ENCODE measurements at regions not wholly inside any gene's neighbourhood (a gene's known extent, or its start where the extent isn't known, plus 50 kb on each side); places are given as distances from the start of the nearest gene placed in this dataset.

- TF ChIP-seq POLR2A (IDR thresholded peaks at IDR 0.05; ENCODE audit: low read depth, low read length) = no peak
- no peak for DNase-seq (ENCODE audit: insufficient read length, low spot score)
- no peak for FAIRE-seq
These were observed 198.9 kb downstream of the ACKR3 start for GRCh38 chr2:236768393-236769140.

- peak; percentile 96 for FAIRE-seq
- DNase-seq (ENCODE audit: insufficient read length, low spot score) = peak; percentile 87
- TF ChIP-seq POLR2A (IDR thresholded peaks at IDR 0.05; ENCODE audit: low read depth, low read length) = no peak
These were observed 200.5 kb downstream of the ACKR3 start for GRCh38 chr2:236769981-236770671.

GRCh38 chr2:236772220-236772837 is 202.7 kb downstream of the ACKR3 start:
- FAIRE-seq = no peak
- DNase-seq (ENCODE audit: insufficient read length, low spot score) = no peak
- TF ChIP-seq POLR2A (IDR thresholded peaks at IDR 0.05; ENCODE audit: low read depth, low read length) = no peak

GRCh38 chr2:236773206-236773605 is 203.6 kb downstream of the ACKR3 start:
- no peak for TF ChIP-seq POLR2A (IDR thresholded peaks at IDR 0.05; ENCODE audit: low read depth, low read length)
- DNase-seq (ENCODE audit: insufficient read length, low spot score) = no peak
- FAIRE-seq = no peak

- TF ChIP-seq POLR2A (IDR thresholded peaks at IDR 0.05; ENCODE audit: low read depth, low read length) = no peak
- DNase-seq (ENCODE audit: insufficient read length, low spot score) (no peak), FAIRE-seq (no peak)
These were observed 204.5 kb downstream of the ACKR3 start for GRCh38 chr2:236774171-236774570.

GRCh38 chr2:236775511-236775910 is 205.9 kb downstream of the ACKR3 start:
- FAIRE-seq (no peak), DNase-seq (ENCODE audit: insufficient read length, low spot score) (no peak)
- no peak for TF ChIP-seq POLR2A (IDR thresholded peaks at IDR 0.05; ENCODE audit: low read depth, low read length)

- FAIRE-seq = no peak
- no peak for TF ChIP-seq POLR2A (IDR thresholded peaks at IDR 0.05; ENCODE audit: low read depth, low read length)
These were observed 206.6 kb downstream of the ACKR3 start for GRCh38 chr2:236776206-236776605.

GRCh38 chr2:236776695-236777251 is 207.1 kb downstream of the ACKR3 start:
- peak; percentile 69 for FAIRE-seq
- peak; percentile 50 for DNase-seq (ENCODE audit: insufficient read length, low spot score)
- no peak for TF ChIP-seq POLR2A (IDR thresholded peaks at IDR 0.05; ENCODE audit: low read depth, low read length)

More at GRCh38 chr2:236776206-236776605, 206.6 kb downstream of the ACKR3 start:
- DNase-seq (ENCODE audit: insufficient read length, low spot score) = no peak

- no peak for TF ChIP-seq POLR2A (IDR thresholded peaks at IDR 0.05; ENCODE audit: low read depth, low read length)
- no peak for FAIRE-seq
- DNase-seq (ENCODE audit: insufficient read length, low spot score) = no peak
These were observed 207.8 kb downstream of the ACKR3 start for GRCh38 chr2:236777408-236777807.

- no peak for TF ChIP-seq POLR2A (IDR thresholded peaks at IDR 0.05; ENCODE audit: low read depth, low read length)
- DNase-seq (ENCODE audit: insufficient read length, low spot score) = no peak
- no peak for FAIRE-seq
These were observed 212.6 kb downstream of the ACKR3 start for GRCh38 chr2:236781933-236782816.

- no peak for TF ChIP-seq POLR2A (IDR thresholded peaks at IDR 0.05; ENCODE audit: low read depth, low read length)
- no peak for DNase-seq (ENCODE audit: insufficient read length, low spot score)
- FAIRE-seq = no peak
These were observed 213.3 kb downstream of the ACKR3 start for GRCh38 chr2:236782938-236783337.

- no peak for DNase-seq (ENCODE audit: insufficient read length, low spot score)
- TF ChIP-seq POLR2A (IDR thresholded peaks at IDR 0.05; ENCODE audit: low read depth, low read length) = no peak
- FAIRE-seq = no peak
These were observed 213.9 kb downstream of the ACKR3 start for GRCh38 chr2:236783417-236784020.

- TF ChIP-seq POLR2A (IDR thresholded peaks at IDR 0.05; ENCODE audit: low read depth, low read length) = no peak
- FAIRE-seq = no peak
- no peak for DNase-seq (ENCODE audit: insufficient read length, low spot score)
These were observed 216.0 kb downstream of the ACKR3 start for GRCh38 chr2:236785611-236786057.
